Posterior cingulate gyrus (tissue), 11 donors: ENCODE measurements at regions not wholly inside any gene's neighbourhood (a gene's known extent, or its start where the extent isn't known, plus 50 kb on each side); places are given as distances from the start of the nearest gene placed in this dataset.
"Not testable (repeated sequence)": the region's sequence is repeated elsewhere in the genome, so short reads cannot be mapped to it uniquely, and the experiment has no call there.

Experiments used
- DNase-seq, 10 donors: peaks; one replicate each; pipeline versions ENCODE4 v3.0.0 to v3.0.0-alpha.2; 2020 to 2021; ENCODE audit warnings: mixed read lengths in 3 of 10
- intact Hi-C: fragments of 100-400 bp; cut with DNase I; formaldehyde crosslinking; loops from one replicate; pipeline ENCODE4 v1.15.1; 2023

DNA sequence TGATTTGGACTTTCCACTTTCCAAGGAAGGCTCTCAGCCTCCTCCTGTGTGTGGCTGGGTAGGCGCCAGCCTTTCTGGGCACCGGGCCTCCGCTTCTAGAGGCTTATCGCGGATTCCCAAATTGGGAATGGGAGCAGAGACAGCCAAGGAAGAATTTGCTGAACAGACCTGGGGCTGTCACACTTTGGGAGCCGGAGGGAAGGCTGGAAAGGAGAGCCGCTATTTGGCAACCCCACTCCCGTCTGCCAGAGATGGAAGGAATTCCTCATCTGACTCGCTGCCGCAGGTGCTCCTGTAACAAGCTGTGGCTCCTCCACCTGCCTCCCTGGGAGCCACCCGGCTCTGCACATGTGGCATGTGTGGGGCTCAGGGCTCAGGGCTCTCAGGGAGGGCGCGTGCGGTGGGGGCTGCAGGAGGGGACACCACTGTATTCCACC is 50.8 kb upstream of the ECHDC3 start:
- DNase-seq = peak in 9 of 10 donors; percentile 19 to 94 (median 60)
- intact Hi-C loops = no loop called here

DNA sequence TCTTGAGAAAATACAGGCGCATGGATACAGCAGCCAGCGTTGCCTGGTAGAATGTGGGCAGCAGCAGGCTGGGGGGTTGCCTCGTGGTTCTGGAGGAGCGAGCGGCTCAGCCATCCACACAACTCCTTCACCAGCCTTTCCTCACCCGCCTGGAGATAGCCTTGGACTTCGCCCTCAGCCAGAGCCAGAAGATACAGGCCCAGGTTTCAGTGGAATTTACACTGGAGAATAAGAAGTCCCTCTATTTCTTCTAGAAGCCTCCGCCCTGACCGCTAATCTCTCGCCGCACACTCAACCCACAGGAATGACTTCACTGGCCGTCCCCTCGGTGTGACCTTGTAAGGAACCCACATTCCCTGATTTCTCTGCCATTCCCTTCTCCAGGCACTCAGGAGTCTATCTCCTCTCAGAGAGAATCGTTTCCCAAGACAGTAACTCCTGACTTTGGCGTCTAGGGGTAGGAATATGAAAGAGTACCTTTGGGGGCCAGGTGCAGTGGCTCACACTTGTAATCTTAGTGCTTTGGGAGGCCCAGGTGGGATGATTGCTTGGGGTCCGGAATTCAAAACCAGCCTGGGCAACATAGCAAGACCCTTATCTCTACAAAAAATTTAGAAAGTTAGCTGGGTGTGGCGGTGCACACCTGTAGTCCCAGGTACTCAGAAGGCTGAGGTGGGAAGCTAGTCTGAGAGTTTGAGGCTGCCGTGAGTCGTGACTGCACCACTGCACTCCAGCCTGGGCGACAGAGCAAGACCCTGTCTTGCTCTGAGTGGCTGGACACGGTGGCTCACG is 52.0 kb upstream of the ECHDC3 start:
- intact Hi-C loops = loop anchor here (10.0 kb wide), 1 partner anchor 75 kb away; the partner anchor contains the start of gene USP6NL
- DNase-seq = no peak

DNA sequence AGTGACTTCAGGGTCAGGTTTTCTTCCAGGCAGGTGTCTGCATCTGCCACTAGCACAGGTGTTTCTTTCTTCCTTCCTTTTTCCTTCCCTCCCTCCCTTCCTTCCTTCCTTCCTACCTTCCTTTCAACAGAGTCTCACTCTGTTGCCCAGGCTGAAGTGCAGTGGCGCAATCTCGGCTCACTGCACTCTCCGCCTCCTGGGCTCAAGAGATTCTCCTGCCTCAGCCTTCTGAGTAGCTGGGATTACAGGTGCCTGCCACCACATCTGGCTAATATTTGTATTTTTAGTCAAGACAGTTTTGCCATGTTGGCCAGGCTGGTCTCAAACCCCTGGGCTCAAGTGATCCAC is 53.8 kb upstream of the ECHDC3 start:
- intact Hi-C loops = loop anchor here (10.0 kb wide), 1 partner anchor 74 kb away; the partner anchor contains the start of gene USP6NL
- DNase-seq = not testable (repeated sequence)

DNA sequence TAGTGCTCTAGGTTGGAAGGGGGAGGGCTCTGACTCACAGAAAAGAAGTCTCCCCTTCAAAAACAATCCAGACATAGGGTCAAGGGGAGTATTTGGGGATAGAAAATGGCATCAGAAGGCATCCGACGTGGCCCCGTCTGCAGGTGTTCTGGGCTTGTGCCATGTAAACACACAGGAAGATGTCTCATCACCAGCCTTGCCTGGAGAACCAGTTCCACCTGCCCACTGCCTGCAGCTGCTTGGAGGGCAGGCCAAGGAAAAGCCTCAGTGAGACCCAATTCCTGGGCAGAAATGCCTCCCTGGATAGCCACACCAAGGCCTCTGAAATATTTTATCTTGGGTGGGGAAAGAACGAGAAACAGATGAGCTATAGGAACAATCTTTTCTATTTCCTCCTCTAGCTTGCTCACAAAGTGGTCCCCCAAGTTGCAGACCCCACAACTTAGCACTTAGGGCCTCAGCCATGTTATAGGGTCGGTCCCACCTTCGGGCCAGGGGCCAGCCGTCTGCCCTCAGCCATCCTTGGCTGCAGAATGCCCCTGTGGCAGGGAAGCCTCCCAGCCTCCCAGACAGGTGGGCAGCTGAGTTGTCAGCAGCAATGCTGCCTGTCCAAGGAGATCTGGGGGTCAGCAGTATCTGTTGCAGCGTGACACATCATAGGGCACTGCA is 54.3 kb upstream of the ECHDC3 start:
- no peak for DNase-seq
- intact Hi-C loops = loop anchor here (10.0 kb wide), 1 partner anchor 73 kb away; the partner anchor contains the start of gene USP6NL

DNA sequence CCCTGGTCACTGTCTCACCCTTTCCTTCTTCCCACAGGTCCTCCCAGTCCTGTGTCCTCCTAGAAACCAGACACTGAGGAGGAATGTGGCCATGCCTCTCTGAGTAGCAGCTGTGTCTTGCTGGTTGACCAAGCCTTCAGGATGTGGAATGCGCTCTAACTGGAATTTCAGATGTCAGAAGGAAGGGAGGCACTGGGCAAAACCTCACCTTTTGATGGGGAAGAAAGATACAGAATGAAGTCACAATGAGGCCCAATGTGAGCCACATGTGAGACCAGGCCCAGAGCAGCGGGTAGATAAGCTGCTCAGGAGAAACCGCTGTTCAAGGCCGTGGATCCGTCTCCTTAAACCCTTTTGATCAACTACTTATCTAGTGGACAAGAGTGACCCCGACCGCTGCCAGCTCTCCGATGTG is 54.8 kb upstream of the ECHDC3 start:
- intact Hi-C loops = loop anchor here (10.0 kb wide), 1 partner anchor 73 kb away; the partner anchor contains the start of gene USP6NL
- no peak for DNase-seq

DNA sequence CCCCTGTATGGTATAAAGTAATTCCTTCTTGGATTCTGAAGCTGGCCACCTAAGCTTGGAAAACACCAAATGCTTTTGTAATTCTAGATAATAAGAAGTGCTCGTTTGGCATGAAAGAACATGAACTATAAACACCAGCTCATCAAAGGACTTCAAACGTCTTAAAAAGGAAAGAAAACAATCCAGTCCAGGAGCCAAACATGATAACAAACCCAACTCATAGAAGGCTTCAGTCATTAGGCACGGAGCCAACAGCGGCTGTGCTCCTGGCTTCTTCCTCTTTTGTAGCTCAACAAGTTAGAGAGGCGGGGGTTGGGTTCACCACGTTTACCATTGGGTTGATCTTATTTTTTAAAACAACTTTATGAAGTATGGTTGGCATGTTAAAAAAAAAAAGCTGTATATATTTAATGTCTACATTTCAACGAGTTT is 56.4 kb upstream of the ECHDC3 start:
- intact Hi-C loops = loop anchor here (10.0 kb wide), 1 partner anchor 71 kb away; the partner anchor contains the start of gene USP6NL
- peak in 3 of 10 donors; percentile 27 to 83 (median 28) for DNase-seq

DNA sequence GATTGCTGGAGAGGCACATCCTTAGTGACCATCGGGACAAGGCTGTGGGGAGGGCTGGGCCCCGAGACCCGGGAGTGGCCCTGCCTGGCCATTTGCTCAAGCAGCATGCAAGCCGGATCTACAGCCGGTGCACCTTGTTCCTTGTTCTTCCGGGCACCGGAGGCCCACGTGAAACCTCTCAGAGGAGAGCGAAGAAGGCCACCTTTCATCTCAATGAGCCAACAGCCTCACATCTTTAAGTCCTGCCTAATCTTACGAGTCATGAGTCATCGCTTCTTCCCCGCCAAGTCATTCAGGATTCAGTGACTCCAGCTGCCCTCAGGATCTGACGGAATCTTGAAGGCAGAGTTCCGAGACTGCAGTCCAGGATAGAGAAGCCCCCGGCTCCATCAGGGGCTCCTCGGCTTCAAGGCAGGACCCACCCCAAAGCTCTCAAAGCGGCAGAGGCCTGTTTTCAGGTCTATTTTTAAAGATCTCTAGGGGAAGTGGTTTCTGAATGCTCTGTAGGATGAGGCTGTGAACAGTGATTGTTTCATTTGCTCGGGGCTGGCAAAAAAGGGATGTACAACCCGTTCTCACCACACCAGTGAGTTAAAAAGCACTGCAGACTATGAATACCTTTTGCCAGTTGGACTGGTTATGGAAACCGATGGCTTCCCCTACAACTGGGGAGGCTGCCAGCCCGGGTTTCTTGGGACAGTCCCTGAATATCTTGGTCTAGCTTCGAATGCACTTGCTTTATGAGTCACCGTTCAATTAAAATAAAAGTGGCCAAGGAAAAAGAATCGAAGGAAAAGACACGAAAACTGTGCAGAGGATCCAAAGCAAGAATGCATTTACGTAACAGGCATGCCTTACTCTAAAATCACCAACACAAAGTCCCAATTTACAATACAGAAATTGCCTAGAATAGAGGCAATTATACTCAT is 57.2 kb upstream of the ECHDC3 start:
- peak; percentile 47 to 95 (median 77) for DNase-seq
- intact Hi-C loops = loop anchor here (10.0 kb wide), 1 partner anchor 70 kb away; the partner anchor contains the start of gene USP6NL

DNA sequence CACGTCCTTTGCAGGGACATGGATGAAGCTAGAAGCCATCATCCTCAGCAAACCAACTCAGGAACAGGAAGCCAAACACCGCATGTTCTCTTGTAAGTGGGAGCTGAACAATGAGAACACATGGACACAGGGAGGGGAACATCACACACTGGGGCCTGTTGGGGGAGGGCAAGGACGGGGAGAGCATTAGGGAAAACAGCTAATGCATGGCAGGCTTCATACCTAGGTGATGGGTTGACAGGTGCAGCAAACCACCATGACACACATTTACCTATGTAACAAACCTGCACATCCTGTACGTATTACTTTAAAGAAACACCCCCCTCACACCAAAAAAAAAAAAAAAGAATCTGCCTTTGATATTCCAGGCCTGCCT is 57.9 kb upstream of the ECHDC3 start:
- intact Hi-C loops = loop anchor here (10.0 kb wide), 1 partner anchor 70 kb away; the partner anchor contains the start of gene USP6NL

DNA sequence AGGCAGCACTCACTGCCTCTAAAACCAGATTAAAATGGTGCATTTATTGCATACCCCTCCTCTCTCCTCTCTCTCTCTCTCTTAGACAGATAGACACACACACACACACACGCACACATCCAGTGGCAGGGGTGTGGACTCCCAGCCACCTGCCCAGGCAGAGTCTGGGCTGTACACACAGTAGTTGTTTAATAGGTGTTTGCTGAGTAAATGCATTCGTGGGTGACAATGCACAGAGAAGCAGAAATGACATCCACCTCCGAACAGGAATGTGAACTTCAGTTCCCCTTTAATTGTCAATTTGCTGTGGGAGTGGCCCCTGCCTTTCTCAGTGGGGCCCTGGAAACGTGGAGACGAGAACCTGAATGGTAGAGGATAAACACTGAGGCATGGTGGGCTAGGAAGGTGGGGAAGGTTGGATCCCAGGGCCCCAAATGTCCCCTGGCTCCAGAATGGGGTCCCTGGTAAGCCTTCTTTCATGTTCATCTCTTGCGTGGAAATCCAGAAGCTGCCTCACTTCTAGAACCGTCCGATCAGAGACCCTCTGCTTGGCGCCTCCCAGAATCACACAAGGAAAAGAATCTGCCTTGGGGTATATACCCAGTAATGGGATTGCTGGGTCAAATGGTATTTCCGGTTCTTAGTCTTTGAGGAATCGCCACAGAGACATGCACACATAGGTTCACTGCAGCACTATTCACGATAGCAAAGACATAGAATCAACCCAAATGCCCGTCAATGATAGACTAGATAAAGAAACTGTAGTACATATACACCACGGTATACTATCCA is 58.5 kb upstream of the ECHDC3 start:
- intact Hi-C loops = loop anchor here (10.0 kb wide), 1 partner anchor 69 kb away; the partner anchor contains the start of gene USP6NL
- peak in 1 of 10 donors; percentile 49 for DNase-seq

More for the DNA sequence above, 57.9 kb upstream of the ECHDC3 start:
- peak in 1 of 10 donors; percentile 54 for DNase-seq

DNA sequence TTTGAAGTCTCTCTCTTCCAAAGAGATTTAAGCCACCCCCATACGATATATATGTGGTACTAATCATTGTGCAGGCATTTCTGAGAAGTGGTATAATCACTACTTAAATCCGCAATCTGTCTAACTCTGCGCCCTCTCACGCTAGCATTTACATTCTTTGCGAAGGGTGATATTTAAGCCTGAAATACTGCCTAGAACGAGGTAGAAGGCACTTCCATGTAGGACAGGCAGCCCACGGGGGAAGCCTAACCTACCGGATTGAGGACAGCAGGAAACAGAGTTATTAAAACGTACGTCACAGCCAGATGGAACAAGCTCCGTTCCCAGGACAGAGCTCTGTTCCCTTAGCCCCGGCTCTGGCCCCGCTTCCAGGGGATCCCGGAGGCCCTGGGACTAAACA is 59.3 kb upstream of the ECHDC3 start:
- DNase-seq = peak in 1 of 10 donors; percentile 34
- intact Hi-C loops = loop anchor here (10.0 kb wide), 1 partner anchor 68 kb away; the partner anchor contains the start of gene USP6NL

DNA sequence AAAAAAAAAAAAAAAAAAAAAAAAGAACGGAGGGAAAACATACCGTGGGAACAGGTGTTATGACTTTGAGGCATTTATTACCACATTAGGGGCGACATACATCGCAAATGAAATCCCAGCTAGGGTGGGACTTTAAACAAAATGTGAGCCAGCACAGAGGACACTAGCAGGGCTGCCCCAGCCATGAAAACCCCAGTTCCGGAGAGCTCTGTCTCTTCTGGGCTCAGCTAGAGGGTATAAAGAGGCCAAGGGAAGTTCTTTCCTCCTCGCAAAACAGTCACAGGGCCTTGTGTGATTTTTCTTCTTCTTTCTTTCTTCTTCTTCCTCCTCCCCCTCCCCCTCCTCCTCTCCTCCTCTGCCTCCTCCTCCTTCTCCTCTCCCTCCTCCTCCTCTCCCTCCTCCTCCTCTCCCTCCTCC is 59.9 kb upstream of the ECHDC3 start:
- peak in 1 of 10 donors; percentile 4 for DNase-seq
- intact Hi-C loops = loop anchor here (10.0 kb wide), 1 partner anchor 67 kb away; the partner anchor contains the start of gene USP6NL

DNA sequence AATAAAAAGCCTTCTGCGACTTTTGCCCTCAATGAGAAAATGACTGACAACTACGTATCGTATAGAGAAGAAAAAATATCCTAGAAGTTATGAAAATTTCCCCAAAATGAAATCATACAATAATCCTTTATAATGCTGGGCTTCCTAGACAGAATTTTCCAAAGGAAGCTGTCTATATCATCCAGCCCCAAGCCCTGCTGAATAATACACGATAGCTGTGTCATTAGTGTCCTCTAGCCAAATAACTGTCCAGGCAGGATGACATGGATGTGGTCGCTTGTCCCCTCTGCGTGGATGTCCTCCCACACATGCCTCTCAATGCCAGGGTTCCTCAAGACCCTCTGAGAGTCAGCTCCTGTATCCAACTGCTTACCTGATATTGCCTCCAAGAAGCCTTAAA is 61.7 kb upstream of the ECHDC3 start:
- peak in 1 of 10 donors; percentile 9 for DNase-seq
- intact Hi-C loops = loop anchor here (10.0 kb wide), 1 partner anchor 66 kb away; the partner anchor contains the start of gene USP6NL

DNA sequence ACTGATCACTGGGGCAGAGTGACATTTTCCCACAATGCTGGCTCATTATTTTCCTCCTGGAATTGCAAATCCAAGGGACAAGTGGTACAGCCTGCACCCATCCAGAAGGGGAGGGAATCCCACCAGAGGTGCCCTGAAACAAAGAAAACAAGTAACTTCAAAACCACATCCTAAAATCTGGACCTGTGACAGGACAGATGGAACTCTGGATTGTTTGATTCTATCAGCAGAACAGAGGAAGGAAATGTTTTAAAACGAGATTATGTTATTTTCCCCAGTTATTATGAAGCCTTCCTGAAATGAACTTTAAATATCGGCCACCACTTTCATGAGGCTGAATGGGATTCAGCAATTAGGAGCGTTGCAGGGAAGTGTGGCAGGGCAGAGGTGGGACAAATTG is 62.2 kb upstream of the ECHDC3 start:
- intact Hi-C loops = loop anchor here (10.0 kb wide), 1 partner anchor 65 kb away; the partner anchor contains the start of gene USP6NL

DNA sequence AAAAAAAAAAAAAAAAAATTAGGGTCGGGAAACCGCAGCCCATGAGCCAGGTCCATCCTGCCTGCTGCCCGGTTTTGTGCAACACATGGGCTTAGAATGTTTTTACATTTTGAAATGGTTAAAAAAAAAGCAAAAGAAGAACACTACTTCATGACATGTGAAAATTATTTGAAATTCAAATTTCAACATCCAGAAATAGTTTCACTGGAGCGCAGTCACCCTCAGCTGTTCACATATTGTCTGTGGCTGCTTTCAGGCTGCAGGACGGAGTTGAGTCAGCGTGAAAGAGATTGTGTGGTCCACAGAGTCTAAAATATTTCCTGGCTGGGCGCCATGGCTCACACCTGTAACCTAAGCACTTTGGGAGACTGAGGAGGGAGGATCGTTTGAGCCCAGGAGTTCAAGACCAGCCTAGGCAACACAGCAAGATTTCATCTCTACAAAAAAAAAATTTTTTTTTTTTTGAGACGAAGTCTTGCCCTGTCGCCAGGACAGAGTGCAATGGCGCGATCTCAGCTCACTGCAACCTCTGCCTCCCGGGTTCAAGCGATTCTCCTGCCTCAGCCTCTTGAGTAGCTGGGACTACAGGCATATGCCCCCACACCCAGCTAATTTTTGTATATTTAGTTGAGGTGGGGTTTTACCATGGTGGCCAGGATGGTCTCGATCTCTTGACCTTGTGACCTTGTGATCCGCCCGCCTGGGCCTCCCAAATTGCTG is 63.9 kb upstream of the ECHDC3 start:
- peak in 3 of 10 donors; percentile 27 to 77 (median 59) for DNase-seq
- intact Hi-C loops = no loop called here

More for the DNA sequence above, 62.2 kb upstream of the ECHDC3 start:
- DNase-seq = no peak

DNA sequence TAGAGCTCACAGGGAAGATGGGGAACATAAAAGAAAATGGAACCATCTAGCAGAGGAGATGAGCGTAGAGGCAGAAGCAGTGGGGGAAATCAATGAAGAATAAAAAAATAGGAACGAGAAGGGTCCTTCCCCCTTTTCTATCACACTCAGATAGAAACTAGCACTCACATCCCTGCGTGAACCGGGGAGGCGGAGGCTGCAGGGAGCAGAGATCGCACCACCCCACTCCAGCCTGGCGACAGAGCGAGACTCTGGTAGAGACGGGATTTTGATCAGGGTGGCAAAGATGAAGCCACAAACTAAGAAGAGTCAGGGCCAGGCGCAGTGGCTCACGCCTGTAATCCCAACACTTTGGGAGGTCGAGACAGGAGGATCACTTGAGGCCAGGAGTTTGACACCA is 64.7 kb upstream of the ECHDC3 start:
- intact Hi-C loops = no loop called here
- no peak for DNase-seq

DNA sequence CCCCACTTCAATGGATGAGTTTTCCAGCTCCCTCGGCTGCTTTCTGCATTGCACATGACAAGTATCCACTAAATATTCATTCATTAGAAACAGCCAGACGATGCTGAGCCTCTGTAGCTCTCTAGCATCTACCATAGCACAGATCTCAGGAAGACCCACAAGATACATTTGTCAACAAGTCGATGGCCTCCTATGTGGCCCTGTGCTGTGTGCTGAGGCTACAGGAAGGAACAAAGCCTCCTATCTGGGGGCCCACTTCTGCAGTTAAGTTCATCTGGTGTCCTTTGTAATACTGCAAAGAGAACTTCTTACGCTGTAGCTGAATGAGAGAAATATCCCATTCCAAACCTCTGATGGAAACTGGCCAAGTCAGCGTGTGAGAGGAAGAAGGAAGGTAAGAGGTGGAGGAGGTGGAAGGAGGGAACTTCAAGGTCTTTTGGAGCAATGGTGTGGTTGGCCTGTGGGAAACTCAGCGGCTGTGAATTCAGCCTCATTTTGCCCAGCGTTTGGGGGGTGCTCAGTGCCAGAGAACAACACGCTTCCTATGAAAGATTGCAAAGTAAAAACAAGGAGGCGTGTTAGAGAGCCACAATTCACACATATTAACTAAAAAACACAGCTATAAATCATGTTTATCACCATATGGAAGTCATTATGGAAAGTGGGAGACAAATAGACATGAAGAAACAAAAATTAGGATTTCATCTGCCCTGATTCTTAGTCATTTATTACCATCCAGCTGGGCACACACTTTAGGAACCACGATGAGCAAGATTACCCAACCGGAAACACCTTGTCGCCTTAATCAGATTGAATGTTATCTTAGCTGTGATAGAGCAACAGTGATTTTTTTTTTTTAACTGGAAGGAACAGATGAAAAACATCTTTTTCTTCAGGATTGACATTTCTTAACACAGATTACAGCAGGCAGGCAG is 62.2 kb upstream of the USP6NL start:
- intact Hi-C loops = no loop called here
- peak in 1 of 10 donors; percentile 18 for DNase-seq

DNA sequence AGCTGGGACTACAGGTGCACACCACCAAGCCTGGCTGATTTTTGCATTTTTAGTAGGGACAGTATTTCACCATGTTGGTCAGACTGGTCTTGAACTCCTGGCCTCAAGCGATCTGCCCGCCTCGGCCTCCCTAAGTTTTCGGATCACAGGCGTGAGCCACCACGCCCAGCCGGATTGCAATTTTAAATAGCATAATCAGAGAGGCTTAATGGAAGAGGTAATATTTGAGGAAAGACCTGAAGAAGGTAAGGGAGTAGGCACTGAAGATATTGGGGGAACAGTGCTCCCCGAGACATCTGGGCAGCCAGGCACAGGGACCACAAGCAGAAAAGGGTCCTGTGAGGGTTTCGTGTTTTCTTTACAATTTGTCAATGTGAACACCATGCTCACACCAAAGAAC is 61.4 kb upstream of the USP6NL start:
- intact Hi-C loops = no loop called here
- DNase-seq = peak in 1 of 10 donors; percentile 9
